ENCODE measurements at regions not wholly inside any gene's neighbourhood (a gene's known extent, or its start where the extent isn't known, plus 50 kb on each side); places are given as distances from the start of the nearest gene placed in this dataset.

- ATAC-seq (no peak), DNase-seq (no peak)
- intact Hi-C loops (cut with DNase I), result no loop called here
Measured at GRCh38 chr2:12243381-12243780, 473.4 kb upstream of the TRIB2 start.

GRCh38 chr2:12244070-12244469, 472.7 kb upstream of the TRIB2 start:
- DNase-seq, result no peak
- ATAC-seq, result no peak
- intact Hi-C loops (cut with DNase I), result no loop called here

- DNase-seq (no peak), ATAC-seq (no peak)
- intact Hi-C loops (cut with DNase I), result no loop called here
Measured at GRCh38 chr2:12251121-12251520, 465.6 kb upstream of the TRIB2 start.

- ATAC-seq (no peak), DNase-seq (no peak)
- intact Hi-C loops (cut with DNase I), result no loop called here
Measured at GRCh38 chr2:12251749-12252148, 465.0 kb upstream of the TRIB2 start.

GRCh38 chr2:12253167-12253778, 463.5 kb upstream of the TRIB2 start:
- intact Hi-C loops (cut with DNase I), result no loop called here
- ATAC-seq, result no peak

GRCh38 chr2:12254280-12254860, 462.4 kb upstream of the TRIB2 start:
- ATAC-seq (no peak), DNase-seq (no peak)
- intact Hi-C loops (cut with DNase I), result no loop called here

More at GRCh38 chr2:12253167-12253778, 463.5 kb upstream of the TRIB2 start:
- DNase-seq, result no peak

GRCh38 chr2:12256206-12256605, 460.5 kb upstream of the TRIB2 start:
- no peak for DNase-seq
- ATAC-seq, result no peak
- intact Hi-C loops (cut with DNase I), result no loop called here

GRCh38 chr2:12257476-12257875, 459.3 kb upstream of the TRIB2 start:
- ATAC-seq (peak in 1 of 2 donors; percentile 27), DNase-seq (peak; percentile 22)
- intact Hi-C loops (cut with DNase I), result no loop called here

GRCh38 chr2:12259493-12259892, 457.2 kb upstream of the TRIB2 start:
- DNase-seq (no peak), ATAC-seq (no peak)
- intact Hi-C loops (cut with DNase I), result no loop called here

GRCh38 chr2:12261986-12262680, 454.6 kb upstream of the TRIB2 start:
- ATAC-seq (no peak), DNase-seq (no peak)
- intact Hi-C loops (cut with DNase I), result no loop called here

GRCh38 chr2:12262681-12263436, 453.9 kb upstream of the TRIB2 start:
- intact Hi-C loops (cut with DNase I), result no loop called here
- DNase-seq, result peak; percentile 20
- ATAC-seq, result peak; percentile 79 to 85

- ATAC-seq, result no peak
- intact Hi-C loops (cut with DNase I), result no loop called here
- DNase-seq, result no peak
Measured at GRCh38 chr2:12263730-12264129, 453.0 kb upstream of the TRIB2 start.

GRCh38 chr2:12264146-12264545, 452.6 kb upstream of the TRIB2 start:
- ATAC-seq (no peak), DNase-seq (no peak)
- intact Hi-C loops (cut with DNase I), result no loop called here

GRCh38 chr2:12265646-12266045, 451.1 kb upstream of the TRIB2 start:
- ATAC-seq (no peak), DNase-seq (no peak)
- intact Hi-C loops (cut with DNase I), result no loop called here

GRCh38 chr2:12267042-12267441, 449.7 kb upstream of the TRIB2 start:
- DNase-seq (no peak), ATAC-seq (no peak)
- intact Hi-C loops (cut with DNase I), result no loop called here

GRCh38 chr2:12269041-12269972, 447.4 kb upstream of the TRIB2 start:
- no peak for DNase-seq
- intact Hi-C loops (cut with DNase I), result no loop called here

GRCh38 chr2:12270876-12271588, 445.7 kb upstream of the TRIB2 start:
- DNase-seq, result no peak
- ATAC-seq, result no peak
- intact Hi-C loops (cut with DNase I), result no loop called here

More at GRCh38 chr2:12269041-12269972, 447.4 kb upstream of the TRIB2 start:
- ATAC-seq, result no peak

GRCh38 chr2:12271589-12271984, 445.1 kb upstream of the TRIB2 start:
- no peak for ATAC-seq

More at GRCh38 chr2:12271589-12271984, 445.1 kb upstream of the TRIB2 start:
- intact Hi-C loops (cut with DNase I), result no loop called here
- no peak for DNase-seq
